ENCODE measurements at regions not wholly inside any gene's neighbourhood (a gene's known extent, or its start where the extent isn't known, plus 50 kb on each side); places are given as distances from the start of the nearest gene placed in this dataset.
"Not testable (repeated sequence)": the region's sequence is repeated elsewhere in the genome, so short reads cannot be mapped to it uniquely, and the experiment has no call there.

DNA sequence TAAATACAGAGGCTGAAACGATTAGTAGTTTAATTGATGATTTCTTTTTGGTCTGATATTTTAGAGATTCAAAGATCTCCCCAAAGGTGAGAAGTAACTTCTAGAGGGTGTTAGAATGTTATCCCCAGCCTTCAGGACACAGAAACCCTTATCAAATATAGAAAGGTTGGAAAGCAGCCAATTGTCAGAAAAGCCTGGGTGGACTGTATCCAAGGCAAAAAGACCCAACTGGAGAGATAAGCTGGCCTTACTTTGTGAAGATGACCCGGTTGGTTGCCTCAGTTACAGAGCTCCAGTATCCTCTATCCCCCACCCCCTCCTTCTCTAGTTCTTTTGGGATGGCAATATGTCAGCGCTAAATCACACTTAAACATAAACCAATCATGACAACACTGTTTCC lies 75.7 kb downstream of the GCNT4 start:
- H3K27ac ChIP-seq: no peak overlapping the region

DNA sequence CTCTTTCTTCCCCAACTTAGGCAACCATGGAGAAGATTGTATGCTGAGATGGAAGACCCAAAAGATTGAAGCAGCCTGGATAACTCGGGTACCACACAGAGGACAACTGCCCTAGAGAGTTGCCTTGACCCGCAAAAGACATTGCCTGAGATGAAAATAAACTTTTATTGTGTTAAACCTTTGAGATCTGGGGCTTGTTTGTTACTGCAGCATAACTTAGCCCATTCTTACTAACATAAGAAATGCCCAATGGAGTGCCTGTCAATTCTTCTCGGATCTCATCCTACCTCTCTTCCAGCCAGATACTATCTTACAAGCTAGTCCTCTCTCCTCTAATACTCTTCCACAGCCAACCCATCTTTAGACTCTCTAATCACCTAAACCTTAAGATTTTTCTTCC lies 76.8 kb downstream of the GCNT4 start:
- Histone ChIP-seq H3K27ac (no peak overlapping the region), H3K36me3 (ENCODE audit: control insufficient read depth, insufficient read depth, low read length) (no peaks in the 10 kb centered on the region), H3K27me3 (ENCODE audit: control insufficient read depth, insufficient read depth, low read length) (no peaks in the 10 kb centered on the region), H3K9ac (no peak overlapping the region), H3K4me3 (ENCODE audit: low read depth, low read length) (no peak overlapping the region), H3K4me2 (ENCODE audit: low read length) (no peak overlapping the region), H3K4me1 (peaks cover 5% of the 10 kb centered on the region), H3K79me2 (no peaks in the 10 kb centered on the region), H3K9me3 (ENCODE audit: control insufficient read depth, low read length) (no peaks in the 10 kb centered on the region), H2AFZ (no peak overlapping the region)
- TF ChIP-seq, protein P1, sequence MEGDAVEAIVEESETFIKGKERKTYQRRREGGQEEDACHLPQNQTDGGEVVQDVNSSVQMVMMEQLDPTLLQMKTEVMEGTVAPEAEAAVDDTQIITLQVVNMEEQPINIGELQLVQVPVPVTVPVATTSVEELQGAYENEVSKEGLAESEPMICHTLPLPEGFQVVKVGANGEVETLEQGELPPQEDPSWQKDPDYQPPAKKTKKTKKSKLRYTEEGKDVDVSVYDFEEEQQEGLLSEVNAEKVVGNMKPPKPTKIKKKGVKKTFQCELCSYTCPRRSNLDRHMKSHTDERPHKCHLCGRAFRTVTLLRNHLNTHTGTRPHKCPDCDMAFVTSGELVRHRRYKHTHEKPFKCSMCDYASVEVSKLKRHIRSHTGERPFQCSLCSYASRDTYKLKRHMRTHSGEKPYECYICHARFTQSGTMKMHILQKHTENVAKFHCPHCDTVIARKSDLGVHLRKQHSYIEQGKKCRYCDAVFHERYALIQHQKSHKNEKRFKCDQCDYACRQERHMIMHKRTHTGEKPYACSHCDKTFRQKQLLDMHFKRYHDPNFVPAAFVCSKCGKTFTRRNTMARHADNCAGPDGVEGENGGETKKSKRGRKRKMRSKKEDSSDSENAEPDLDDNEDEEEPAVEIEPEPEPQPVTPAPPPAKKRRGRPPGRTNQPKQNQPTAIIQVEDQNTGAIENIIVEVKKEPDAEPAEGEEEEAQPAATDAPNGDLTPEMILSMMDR (IDR thresholded peaks at IDR 0.05): no peak

More for the DNA sequence above, 75.7 kb downstream of the GCNT4 start:
- Histone ChIP-seq H3K9ac (no peak overlapping the region), H3K79me2 (no peaks in the 10 kb centered on the region), H3K4me1 (peaks cover 5% of the 10 kb centered on the region), H3K4me2 (ENCODE audit: low read length) (no peak overlapping the region), H3K9me3 (ENCODE audit: control insufficient read depth, low read length) (no peaks in the 10 kb centered on the region), H3K36me3 (ENCODE audit: control insufficient read depth, insufficient read depth, low read length) (no peaks in the 10 kb centered on the region), H2AFZ (no peak overlapping the region), H3K27me3 (ENCODE audit: control insufficient read depth, insufficient read depth, low read length) (no peaks in the 10 kb centered on the region), H3K4me3 (ENCODE audit: low read depth, low read length) (no peak overlapping the region)
- TF ChIP-seq, protein P1 (IDR thresholded peaks at IDR 0.05): no peak

DNA sequence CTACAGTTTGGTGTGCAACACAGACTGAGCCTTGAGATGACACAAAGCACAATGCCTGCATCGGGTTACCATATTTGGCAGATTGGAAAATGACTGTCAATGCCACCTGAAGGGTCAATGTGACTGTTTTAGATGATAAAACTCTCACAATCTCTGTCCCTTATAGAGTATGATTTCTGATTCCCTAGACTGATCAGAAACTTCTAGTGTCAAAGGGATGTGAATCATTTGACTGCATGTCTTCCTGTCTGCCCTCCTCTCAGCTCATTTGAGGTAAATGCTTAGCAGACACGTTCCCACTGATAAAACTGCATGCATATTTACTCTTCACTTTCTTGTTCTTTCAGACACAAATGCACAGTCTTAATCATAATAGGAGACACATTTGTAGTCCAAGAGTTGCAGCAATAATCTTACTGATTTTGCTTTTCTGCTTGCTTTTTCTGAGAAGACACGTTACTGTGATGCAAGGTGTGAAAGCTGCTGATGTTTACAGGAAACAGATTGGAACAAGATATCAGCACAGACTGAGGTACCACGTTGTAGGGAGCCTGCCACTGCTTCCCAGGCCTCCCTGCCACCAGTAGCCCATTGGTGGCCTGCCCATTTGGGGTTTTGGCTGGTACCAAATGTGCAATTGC lies 77.8 kb downstream of the GCNT4 start:
- H3K4me1 ChIP-seq: peaks cover 5% of the 10 kb centered on the region
- H3K27me3 ChIP-seq (ENCODE audit: control insufficient read depth, insufficient read depth, low read length): no peaks in the 10 kb centered on the region
- no peaks in the 10 kb centered on the region for H3K9me3 ChIP-seq (ENCODE audit: control insufficient read depth, low read length)
- H3K4me2 ChIP-seq (ENCODE audit: low read length): no peak overlapping the region
- no peak overlapping the region for H3K9ac ChIP-seq
- H3K36me3 ChIP-seq (ENCODE audit: control insufficient read depth, insufficient read depth, low read length): no peaks in the 10 kb centered on the region
- H3K27ac ChIP-seq: no peak overlapping the region
- H3K79me2 ChIP-seq: no peaks in the 10 kb centered on the region
- no peak overlapping the region for H3K4me3 ChIP-seq (ENCODE audit: low read depth, low read length)
- no peak overlapping the region for H2AFZ ChIP-seq
- TF ChIP-seq, protein P1 (IDR thresholded peaks at IDR 0.05): no peak

DNA sequence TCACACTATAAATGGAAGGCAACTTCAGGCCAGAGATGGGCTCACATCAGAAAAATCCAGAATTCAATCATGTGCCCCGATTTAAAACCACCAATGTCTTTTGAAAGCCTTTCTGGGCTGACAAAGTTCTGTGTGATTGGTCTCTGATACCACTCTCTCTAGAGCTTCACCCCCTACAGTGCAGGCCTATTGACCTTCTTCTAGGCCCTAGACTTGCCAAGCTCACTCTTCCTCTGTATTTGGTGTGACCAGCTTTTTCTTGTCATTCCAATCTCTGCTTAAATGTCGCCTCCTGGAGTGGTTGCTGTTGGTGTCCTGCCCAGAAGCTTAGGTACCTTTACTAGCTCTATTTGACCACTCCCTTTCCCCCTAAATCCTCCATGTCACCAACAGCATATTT lies 78.7 kb downstream of the GCNT4 start:
- peaks cover 5% of the 10 kb centered on the region for H3K4me1 ChIP-seq
- H3K79me2 ChIP-seq: no peaks in the 10 kb centered on the region
- H3K9ac ChIP-seq: no peak overlapping the region
- no peaks in the 10 kb centered on the region for H3K27me3 ChIP-seq (ENCODE audit: control insufficient read depth, insufficient read depth, low read length)
- no peak overlapping the region for H3K4me2 ChIP-seq (ENCODE audit: low read length)
- TF ChIP-seq, protein P1 (IDR thresholded peaks at IDR 0.05): no peak
- no peaks in the 10 kb centered on the region for H3K9me3 ChIP-seq (ENCODE audit: control insufficient read depth, low read length)
- no peak overlapping the region for H2AFZ ChIP-seq
- no peaks in the 10 kb centered on the region for H3K36me3 ChIP-seq (ENCODE audit: control insufficient read depth, insufficient read depth, low read length)
- no peak overlapping the region for H3K27ac ChIP-seq
- no peak overlapping the region for H3K4me3 ChIP-seq (ENCODE audit: low read depth, low read length)

DNA sequence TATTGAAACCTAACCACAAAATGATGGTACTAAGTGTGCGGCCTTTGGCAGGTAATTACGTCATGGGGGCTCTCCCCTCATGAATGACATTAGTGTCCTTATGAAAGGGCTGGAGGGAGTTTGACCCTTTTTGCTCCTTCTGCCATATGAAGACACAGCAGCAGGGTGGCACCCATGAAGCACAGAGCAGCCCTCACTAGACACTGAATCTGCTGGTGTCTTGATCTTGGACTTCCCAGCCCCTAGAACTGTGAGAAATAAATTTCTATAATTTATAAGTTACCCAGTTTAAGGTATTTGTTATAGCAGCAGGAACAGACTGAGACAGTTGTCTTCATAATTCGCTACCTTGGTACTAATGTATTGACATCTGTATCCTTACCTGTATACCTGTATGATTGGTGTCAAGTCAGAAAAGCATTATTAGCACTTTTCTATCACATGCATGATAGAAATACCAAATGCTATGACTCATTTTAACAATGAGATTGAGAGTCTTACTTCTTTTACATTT lies 80.4 kb downstream of the GCNT4 start:
- TF ChIP-seq, protein P1 (IDR thresholded peaks at IDR 0.05): no peak
- Histone ChIP-seq H3K79me2 (no peaks in the 10 kb centered on the region), H3K27me3 (ENCODE audit: control insufficient read depth, insufficient read depth, low read length) (no peaks in the 10 kb centered on the region), H2AFZ (no peak overlapping the region), H3K4me3 (ENCODE audit: low read depth, low read length) (no peak overlapping the region), H3K27ac (no peak overlapping the region), H3K4me2 (ENCODE audit: low read length) (no peak overlapping the region), H3K36me3 (ENCODE audit: control insufficient read depth, insufficient read depth, low read length) (no peaks in the 10 kb centered on the region), H3K9ac (no peak overlapping the region), H3K9me3 (ENCODE audit: control insufficient read depth, low read length) (no peaks in the 10 kb centered on the region), H3K4me1 (no peaks in the 10 kb centered on the region)

DNA sequence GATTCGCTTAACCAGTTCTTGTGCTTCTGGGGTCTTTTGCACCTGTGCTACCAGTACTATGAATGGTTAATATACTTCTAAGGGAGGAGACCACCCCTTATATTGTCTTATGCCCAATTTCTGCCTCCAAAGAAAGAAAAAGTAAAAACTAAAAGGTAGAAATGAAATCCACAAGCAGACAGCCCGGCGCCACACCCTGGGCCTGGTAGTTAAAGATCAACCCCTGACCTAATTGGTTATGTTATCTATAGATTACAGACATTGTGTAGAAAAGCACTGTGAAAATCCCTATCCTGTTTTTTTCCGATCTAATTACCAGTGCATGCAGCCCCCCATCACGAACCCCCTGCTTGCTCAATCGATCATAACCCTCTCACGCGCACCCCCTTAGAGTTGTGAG lies 81.5 kb downstream of the GCNT4 start:
- not testable (repeated sequence) for H2AFZ ChIP-seq; H3K4me1 ChIP-seq; H3K27me3 ChIP-seq (ENCODE audit: control insufficient read depth, insufficient read depth, low read length); H3K9ac ChIP-seq; H3K4me3 ChIP-seq (ENCODE audit: low read depth, low read length); H3K36me3 ChIP-seq (ENCODE audit: control insufficient read depth, insufficient read depth, low read length); H3K4me2 ChIP-seq (ENCODE audit: low read length); H3K27ac ChIP-seq; H3K79me2 ChIP-seq; H3K9me3 ChIP-seq (ENCODE audit: control insufficient read depth, low read length)
